ENCODE measurements at regions not wholly inside any gene's neighbourhood (a gene's known extent, or its start where the extent isn't known, plus 50 kb on each side); places are given as distances from the start of the nearest gene placed in this dataset.

GRCh38 chr10:44198780-44199097 lies 186.2 kb downstream of the CXCL12 start:
- TF ChIP-seq CEBPB (IDR thresholded peaks at IDR 0.05; ENCODE audit: low read depth) (no peak), POLR2AphosphoS5 (IDR thresholded peaks at IDR 0.05; ENCODE audit: low read depth, low read length) (no peak), JUND (IDR thresholded peaks at IDR 0.05) (no peak), EZH2phosphoT487 (IDR thresholded peaks at IDR 0.05; ENCODE audit: borderline replicate concordance) (no peak), ELF1 (IDR thresholded peaks at IDR 0.05; ENCODE audit: borderline replicate concordance, low read depth) (no peak)
- TF ChIP-seq, protein P1, sequence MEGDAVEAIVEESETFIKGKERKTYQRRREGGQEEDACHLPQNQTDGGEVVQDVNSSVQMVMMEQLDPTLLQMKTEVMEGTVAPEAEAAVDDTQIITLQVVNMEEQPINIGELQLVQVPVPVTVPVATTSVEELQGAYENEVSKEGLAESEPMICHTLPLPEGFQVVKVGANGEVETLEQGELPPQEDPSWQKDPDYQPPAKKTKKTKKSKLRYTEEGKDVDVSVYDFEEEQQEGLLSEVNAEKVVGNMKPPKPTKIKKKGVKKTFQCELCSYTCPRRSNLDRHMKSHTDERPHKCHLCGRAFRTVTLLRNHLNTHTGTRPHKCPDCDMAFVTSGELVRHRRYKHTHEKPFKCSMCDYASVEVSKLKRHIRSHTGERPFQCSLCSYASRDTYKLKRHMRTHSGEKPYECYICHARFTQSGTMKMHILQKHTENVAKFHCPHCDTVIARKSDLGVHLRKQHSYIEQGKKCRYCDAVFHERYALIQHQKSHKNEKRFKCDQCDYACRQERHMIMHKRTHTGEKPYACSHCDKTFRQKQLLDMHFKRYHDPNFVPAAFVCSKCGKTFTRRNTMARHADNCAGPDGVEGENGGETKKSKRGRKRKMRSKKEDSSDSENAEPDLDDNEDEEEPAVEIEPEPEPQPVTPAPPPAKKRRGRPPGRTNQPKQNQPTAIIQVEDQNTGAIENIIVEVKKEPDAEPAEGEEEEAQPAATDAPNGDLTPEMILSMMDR (IDR thresholded peaks at IDR 0.05 in 2 of 3, conservative IDR thresholded peaks at IDR 0.05 in 1 of 3; ENCODE audit: borderline replicate concordance in 1 of 3, insufficient read depth in 1 of 3, low read depth in 2 of 3, low read length in 2 of 3), result no peak

Measured in HCT116 (cell line).